HEK293 (cell line): ENCODE measurements at regions not wholly inside any gene's neighbourhood (a gene's known extent, or its start where the extent isn't known, plus 50 kb on each side); places are given as distances from the start of the nearest gene placed in this dataset.

ENCODE experiments used
- CTCF ChIA-PET: fragments of 350-600 bp; formaldehyde crosslinking; extraction: SDS; loops from one replicate; lab custom pipeline; 2021; ENCODE audit warnings: antibody characterized with exemption; lab: Yijun Ruan, JAX
- POLR2A ChIA-PET: fragments of 300-600 bp; formaldehyde crosslinking; extraction: SDS; loops from one replicate; lab custom pipeline; 2020; ENCODE audit warnings: antibody characterized with exemption, inconsistent platforms; lab: Yijun Ruan, JAX
- H3K27ac ChIP-seq: fragments of 200-500 bp; sonication (Bioruptor generic); 2 replicates; pipeline ENCODE4 v1.5.1; 2014; ENCODE audit warnings: low read depth, low read length, control low read depth, inconsistent platforms; ENCODE audit errors: extremely low read depth
- H3K36me3 ChIP-seq, 2 experiments: fragments of 200-500 bp in 1 of 2; sonication (Bioruptor generic) in 1 of 2; 1 replicate in 1 of 2; 2 replicates in 1 of 2; pipeline ENCODE4 v1.5.1; 2014 to 2017; ENCODE audit warnings: inconsistent platforms in 2 of 2, low read length in 2 of 2; ENCODE audit not compliant: control insufficient read depth in 2 of 2, insufficient read depth in 1 of 2
- H3K4me1 ChIP-seq: fragments of 200-500 bp; sonication (Bioruptor generic); 2 replicates; pipeline ENCODE4 v1.5.1; 2014; ENCODE audit warnings: mild to moderate bottlenecking, low read length, inconsistent platforms; ENCODE audit not compliant: control insufficient read depth, insufficient read depth
- H3K4me3 ChIP-seq: 2 replicates; pipeline ENCODE4 v1.5.1; 2011; ENCODE audit warnings: low read depth, mild to moderate bottlenecking, control low read depth, low read length, moderate library complexity
- H3K9me3 ChIP-seq: fragments of 200-500 bp; sonication (Bioruptor generic); 2 replicates; pipeline ENCODE4 v1.5.1; 2014; ENCODE audit warnings: low read depth, low read length, inconsistent platforms; ENCODE audit not compliant: control insufficient read depth, insufficient read depth
- MEIS1 ChIP-seq: sonication (generic); formaldehyde crosslinking; IDR thresholded peaks from 2 replicates; pipeline ENCODE4 v1.8.1; 2022; ENCODE audit warnings: missing genetic modification reagents, mild to moderate bottlenecking, borderline replicate concordance
- SETDB1 ChIP-seq: IDR thresholded peaks from one replicate; pipeline ENCODE4 v1.6.1; 2017; ENCODE audit warnings: mild to moderate bottlenecking, low read length, moderate library complexity, mixed read lengths; ENCODE audit not compliant: insufficient read length
- TRIM28 ChIP-seq: IDR thresholded peaks from 2 replicates; pipeline ENCODE4 v1.6.1; 2011; ENCODE audit warnings: low read length, control low read depth, borderline replicate concordance
- TSHZ1 ChIP-seq: fragments of 450-650 bp; formaldehyde crosslinking; IDR thresholded peaks from 2 replicates; pipeline ENCODE4 v1.5.1; 2016; ENCODE audit warnings: missing biosample characterization, missing genetic modification characterization, borderline replicate concordance
- ZBTB20 ChIP-seq: fragments of 450-650 bp; formaldehyde crosslinking; IDR thresholded peaks from 2 replicates; pipeline ENCODE4 v1.5.1; 2016; ENCODE audit warnings: missing biosample characterization, missing genetic modification characterization
- ZBTB48 ChIP-seq: fragments of 450-650 bp; formaldehyde crosslinking; IDR thresholded peaks from 2 replicates; pipeline ENCODE4 v1.5.1; 2016; ENCODE audit warnings: missing biosample characterization, missing genetic modification characterization
- ZIC2 ChIP-seq: fragments of 450-650 bp; formaldehyde crosslinking; IDR thresholded peaks from 2 replicates; pipeline ENCODE4 v1.5.1; 2016; ENCODE audit warnings: missing biosample characterization, missing genetic modification characterization
- ZNF132 ChIP-seq: fragments of 450-650 bp; formaldehyde crosslinking; IDR thresholded peaks from 2 replicates; pipeline ENCODE4 v1.5.1; 2017; ENCODE audit warnings: missing biosample characterization, missing genetic modification characterization, borderline replicate concordance
- ZNF174 ChIP-seq: fragments of 450-650 bp; formaldehyde crosslinking; IDR thresholded peaks from 2 replicates; pipeline ENCODE4 v1.5.0; 2017; ENCODE audit warnings: missing biosample characterization, mild to moderate bottlenecking, missing genetic modification characterization
- ZNF223 ChIP-seq: fragments of 450-650 bp; formaldehyde crosslinking; IDR thresholded peaks from 2 replicates; pipeline ENCODE4 v1.5.1; 2016; ENCODE audit warnings: missing biosample characterization, missing genetic modification characterization
- ZNF341 ChIP-seq: fragments of 450-650 bp; formaldehyde crosslinking; IDR thresholded peaks from 2 replicates; pipeline ENCODE4; 2016; ENCODE audit warnings: low read depth, missing biosample characterization, missing genetic modification characterization
- ZNF423 ChIP-seq: fragments of 450-650 bp; formaldehyde crosslinking; IDR thresholded peaks from 2 replicates; pipeline ENCODE4 v1.5.1; 2016; ENCODE audit warnings: missing biosample characterization, missing genetic modification characterization
- ZNF48 ChIP-seq: fragments of 450-650 bp; formaldehyde crosslinking; IDR thresholded peaks from 2 replicates; pipeline ENCODE4 v1.5.1; 2016; ENCODE audit warnings: missing biosample characterization, missing genetic modification characterization
- ZNF670 ChIP-seq: fragments of 450-650 bp; formaldehyde crosslinking; IDR thresholded peaks from 2 replicates; pipeline ENCODE4 v1.5.1; 2016; ENCODE audit warnings: missing biosample characterization, missing genetic modification characterization, low read depth
- ZNF747 ChIP-seq: fragments of 450-650 bp; formaldehyde crosslinking; IDR thresholded peaks from 2 replicates; pipeline ENCODE4 v1.5.1; 2016; ENCODE audit warnings: missing biosample characterization, missing genetic modification characterization
- ZNF791 ChIP-seq: fragments of 450-650 bp; formaldehyde crosslinking; IDR thresholded peaks from 2 replicates; pipeline ENCODE4 v1.5.1; 2016; ENCODE audit warnings: missing biosample characterization, missing genetic modification characterization
- ZSCAN16 ChIP-seq: fragments of 450-650 bp; formaldehyde crosslinking; IDR thresholded peaks from 2 replicates; pipeline ENCODE4 v1.5.1; 2016; ENCODE audit warnings: missing biosample characterization, missing genetic modification characterization
- ZSCAN23 ChIP-seq: fragments of 450-650 bp; formaldehyde crosslinking; IDR thresholded peaks from 2 replicates; pipeline ENCODE4 v1.5.1; 2016; ENCODE audit warnings: missing biosample characterization, missing genetic modification characterization
- ZXDB ChIP-seq: fragments of 450-650 bp; formaldehyde crosslinking; IDR thresholded peaks from 2 replicates; pipeline ENCODE4 v1.5.1; 2016; ENCODE audit warnings: missing biosample characterization, missing genetic modification characterization
- TF ChIP-seq, protein P1 (sequence below): fragments of 450-650 bp; formaldehyde crosslinking; IDR thresholded peaks from 2 replicates; pipeline ENCODE4 v1.5.1; 2016; ENCODE audit warnings: missing biosample characterization, missing genetic modification characterization
- TF ChIP-seq, protein P2 (sequence below): fragments of 450-650 bp; formaldehyde crosslinking; conservative IDR thresholded peaks from 2 replicates; pipeline ENCODE4 v1.5.1; 2016; ENCODE audit warnings: low read depth, missing biosample characterization, missing genetic modification characterization

- no peak for TF ChIP-seq TSHZ1
- no peak for TF ChIP-seq ZXDB (tag by site-specific recombination)
- TF ChIP-seq, protein P1, sequence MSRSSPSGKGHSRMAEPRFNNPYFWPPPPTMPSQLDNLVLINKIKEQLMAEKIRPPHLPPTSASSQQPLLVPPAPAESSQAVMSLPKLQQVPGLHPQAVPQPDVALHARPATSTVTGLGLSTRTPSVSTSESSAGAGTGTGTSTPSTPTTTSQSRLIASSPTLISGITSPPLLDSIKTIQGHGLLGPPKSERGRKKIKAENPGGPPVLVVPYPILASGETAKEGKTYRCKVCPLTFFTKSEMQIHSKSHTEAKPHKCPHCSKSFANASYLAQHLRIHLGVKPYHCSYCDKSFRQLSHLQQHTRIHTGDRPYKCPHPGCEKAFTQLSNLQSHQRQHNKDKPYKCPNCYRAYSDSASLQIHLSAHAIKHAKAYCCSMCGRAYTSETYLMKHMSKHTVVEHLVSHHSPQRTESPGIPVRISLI: no peak
- TF ChIP-seq, protein P2, sequence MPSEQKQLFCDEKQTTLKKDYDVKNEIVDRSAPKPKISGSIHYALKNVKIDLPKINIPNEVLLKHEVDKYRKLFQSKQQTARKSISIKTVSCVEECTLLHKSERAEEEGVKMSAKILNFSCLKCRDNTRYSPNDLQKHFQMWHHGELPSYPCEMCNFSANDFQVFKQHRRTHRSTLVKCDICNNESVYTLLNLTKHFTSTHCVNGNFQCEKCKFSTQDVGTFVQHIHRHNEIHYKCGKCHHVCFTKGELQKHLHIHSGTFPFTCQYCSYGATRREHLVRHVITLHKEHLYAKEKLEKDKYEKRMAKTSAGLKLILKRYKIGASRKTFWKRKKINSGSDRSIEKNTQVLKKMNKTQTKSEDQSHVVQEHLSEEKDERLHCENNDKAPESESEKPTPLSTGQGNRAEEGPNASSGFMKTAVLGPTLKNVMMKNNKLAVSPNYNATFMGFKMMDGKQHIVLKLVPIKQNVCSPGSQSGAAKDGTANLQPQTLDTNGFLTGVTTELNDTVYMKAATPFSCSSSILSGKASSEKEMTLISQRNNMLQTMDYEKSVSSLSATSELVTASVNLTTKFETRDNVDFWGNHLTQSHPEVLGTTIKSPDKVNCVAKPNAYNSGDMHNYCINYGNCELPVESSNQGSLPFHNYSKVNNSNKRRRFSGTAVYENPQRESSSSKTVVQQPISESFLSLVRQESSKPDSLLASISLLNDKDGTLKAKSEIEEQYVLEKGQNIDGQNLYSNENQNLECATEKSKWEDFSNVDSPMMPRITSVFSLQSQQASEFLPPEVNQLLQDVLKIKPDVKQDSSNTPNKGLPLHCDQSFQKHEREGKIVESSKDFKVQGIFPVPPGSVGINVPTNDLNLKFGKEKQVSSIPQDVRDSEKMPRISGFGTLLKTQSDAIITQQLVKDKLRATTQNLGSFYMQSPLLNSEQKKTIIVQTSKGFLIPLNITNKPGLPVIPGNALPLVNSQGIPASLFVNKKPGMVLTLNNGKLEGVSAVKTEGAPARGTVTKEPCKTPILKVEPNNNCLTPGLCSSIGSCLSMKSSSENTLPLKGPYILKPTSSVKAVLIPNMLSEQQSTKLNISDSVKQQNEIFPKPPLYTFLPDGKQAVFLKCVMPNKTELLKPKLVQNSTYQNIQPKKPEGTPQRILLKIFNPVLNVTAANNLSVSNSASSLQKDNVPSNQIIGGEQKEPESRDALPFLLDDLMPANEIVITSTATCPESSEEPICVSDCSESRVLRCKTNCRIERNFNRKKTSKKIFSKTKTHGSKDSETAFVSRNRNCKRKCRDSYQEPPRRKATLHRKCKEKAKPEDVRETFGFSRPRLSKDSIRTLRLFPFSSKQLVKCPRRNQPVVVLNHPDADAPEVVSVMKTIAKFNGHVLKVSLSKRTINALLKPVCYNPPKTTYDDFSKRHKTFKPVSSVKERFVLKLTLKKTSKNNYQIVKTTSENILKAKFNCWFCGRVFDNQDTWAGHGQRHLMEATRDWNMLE (tag by site-specific recombination): no peak
- no peak for TF ChIP-seq ZNF670 (tag by site-specific recombination)
- TF ChIP-seq ZNF223 (tag by site-specific recombination): no peak
- no peak for TF ChIP-seq ZNF747 (tag by site-specific recombination)
- TF ChIP-seq ZNF791 (tag by site-specific recombination): no peak
- TF ChIP-seq ZNF174 (tag by site-specific recombination): no peak
- TF ChIP-seq ZBTB48 (tag by site-specific recombination): no peak
- no peak for TF ChIP-seq ZBTB20 (tag by site-specific recombination)
- Histone ChIP-seq H3K4me1 (no peaks in the 10 kb centered on the region; the same call in 1 of the 2 replicates), H3K4me3 (no peak overlapping the region), H3K27ac (no peak overlapping the region), H3K36me3 (no peaks in the 10 kb centered on the region), H3K9me3 (no peaks in the 10 kb centered on the region)
- ChIA-PET POLR2A (no interaction called here), CTCF (no interaction called here)
These were observed 86.7 kb upstream of the TECRL start for GRCh38 chr4:64495946-64496345.

GRCh38 chr4:64489628-64490027, 80.4 kb upstream of the TECRL start:
- Histone ChIP-seq H3K4me3 (no peak overlapping the region), H3K27ac (no peak overlapping the region), H3K36me3 (no peaks in the 10 kb centered on the region), H3K4me1 (no peaks in the 10 kb centered on the region; the same call in 1 of the 2 replicates), H3K9me3 (no peaks in the 10 kb centered on the region)
- TF ChIP-seq MEIS1: no peak
- no peak for TF ChIP-seq ZNF132 (tag by site-specific recombination)
- ChIA-PET CTCF (no interaction called here), POLR2A (no interaction called here)

DNA sequence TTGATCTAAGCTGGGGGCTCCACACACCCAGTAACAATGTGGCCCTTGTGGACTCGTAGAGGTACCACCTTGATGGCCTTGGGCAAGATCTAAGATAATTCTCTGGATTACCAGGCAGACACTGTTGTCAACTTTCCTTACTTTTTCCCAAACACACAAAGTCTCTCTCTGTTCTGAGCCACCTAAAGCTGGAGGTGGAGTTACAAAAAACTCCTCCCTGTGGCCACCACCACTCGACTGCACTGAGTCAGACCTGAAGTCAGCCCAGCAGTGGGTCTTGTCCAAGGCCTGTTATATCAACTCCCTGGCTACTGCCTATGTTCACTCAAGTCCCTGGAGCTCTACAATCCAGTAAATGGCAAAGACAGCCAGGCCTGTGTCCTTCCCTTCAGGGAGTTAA, 70.1 kb upstream of the TECRL start:
- Histone ChIP-seq H3K4me3 (no peak overlapping the region), H3K9me3 (no peaks in the 10 kb centered on the region), H3K4me1 (no peaks in the 10 kb centered on the region), H3K36me3 (no peaks in the 10 kb centered on the region), H3K27ac (no peak overlapping the region)
- TF ChIP-seq ZIC2 (tag by site-specific recombination): no peak
- no peak for TF ChIP-seq SETDB1
- TF ChIP-seq ZNF791 (tag by site-specific recombination): no peak
- TF ChIP-seq ZNF48 (tag by site-specific recombination): no peak
- no peak for TF ChIP-seq ZNF423 (tag by site-specific recombination)
- TF ChIP-seq TRIM28: no peak
- no peak for TF ChIP-seq ZNF341 (tag by site-specific recombination)
- TF ChIP-seq ZSCAN16 (tag by site-specific recombination): no peak
- no peak for TF ChIP-seq ZSCAN23 (tag by site-specific recombination)
- CTCF ChIA-PET: no interaction called here
- POLR2A ChIA-PET: no interaction called here
